ENCODE measurements at regions not wholly inside any gene's neighbourhood (a gene's known extent, or its start where the extent isn't known, plus 50 kb on each side); places are given as distances from the start of the nearest gene placed in this dataset.
A peak's percentile ranks its signal among the peaks of the same experiment; 100 is the strongest.
"Not testable (repeated sequence)": the region's sequence is repeated elsewhere in the genome, so short reads cannot be mapped to it uniquely, and the experiment has no call there.

GRCh38 chr4:104129243-104129642, 365.5 kb downstream of the CXXC4 start:
- DNase-seq (ENCODE audit: low spot score), result no peak

DNA sequence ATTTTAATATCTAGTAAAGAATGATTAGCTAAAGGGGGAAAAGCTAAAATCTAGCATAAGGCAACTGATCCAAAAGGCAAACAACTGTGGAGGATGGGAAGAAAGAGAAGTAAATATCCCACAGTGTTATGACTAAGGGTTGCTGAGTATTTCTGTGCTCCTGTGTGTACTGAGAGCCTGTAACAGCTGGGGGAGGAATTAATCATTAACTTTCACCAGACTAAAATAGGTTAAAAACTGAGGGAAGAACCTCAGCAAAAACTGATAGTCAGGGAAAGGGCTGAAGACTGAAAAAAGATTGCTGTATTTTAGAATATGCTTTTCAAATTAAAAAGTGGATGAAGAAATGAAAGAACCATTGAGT, 365.9 kb downstream of the CXXC4 start:
- DNase-seq (ENCODE audit: low spot score), result no peak

GRCh38 chr4:104128031-104128849, 366.5 kb downstream of the CXXC4 start:
- no peak for DNase-seq (ENCODE audit: low spot score)

DNA sequence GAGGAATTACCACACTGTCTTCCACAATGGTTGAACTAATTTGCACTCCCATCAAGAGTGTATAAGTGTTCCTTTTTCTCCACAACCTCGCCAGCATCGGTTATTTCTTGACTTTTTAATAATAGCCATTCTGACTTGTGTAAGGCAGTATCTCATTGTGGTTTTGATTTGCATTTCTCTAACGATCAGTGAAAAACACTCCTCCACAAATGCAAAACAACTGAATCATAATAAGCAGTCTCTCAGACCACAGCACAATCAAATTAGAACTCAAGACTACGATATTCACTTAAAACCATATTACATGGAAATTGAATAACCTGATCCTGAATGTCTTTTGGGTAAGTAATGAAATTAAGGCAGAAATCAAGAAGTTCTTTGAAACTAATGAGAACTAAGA, 371.7 kb downstream of the CXXC4 start:
- DNase-seq (ENCODE audit: low spot score), result no peak

- DNase-seq (ENCODE audit: low spot score), result no peak
Measured at GRCh38 chr4:104117776-104118175, 376.9 kb downstream of the CXXC4 start.

GRCh38 chr4:104113850-104114249, 380.8 kb downstream of the CXXC4 start:
- DNase-seq (ENCODE audit: low spot score), result no peak

DNA sequence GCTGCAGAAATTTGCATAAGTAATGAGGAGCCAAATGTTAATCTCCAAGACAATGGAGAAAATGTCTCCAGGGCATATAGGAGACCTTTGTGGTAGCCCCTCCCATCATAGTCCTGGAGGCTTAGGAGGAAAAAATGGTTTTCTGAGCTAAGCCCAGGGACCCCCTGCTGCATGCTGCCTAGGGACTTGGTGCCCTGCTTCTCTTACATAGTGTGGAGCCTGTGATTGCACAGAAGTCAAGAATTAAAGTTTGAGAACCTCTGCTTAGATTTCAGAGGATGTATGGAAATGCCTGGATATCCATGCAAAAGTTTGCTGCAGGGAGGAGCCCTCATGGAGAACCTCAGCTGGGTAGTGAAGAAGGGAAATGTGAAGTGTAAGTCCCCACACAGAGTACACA, 379.4 kb upstream of the TACR3 start:
- no peak for DNase-seq (ENCODE audit: low spot score)

DNA sequence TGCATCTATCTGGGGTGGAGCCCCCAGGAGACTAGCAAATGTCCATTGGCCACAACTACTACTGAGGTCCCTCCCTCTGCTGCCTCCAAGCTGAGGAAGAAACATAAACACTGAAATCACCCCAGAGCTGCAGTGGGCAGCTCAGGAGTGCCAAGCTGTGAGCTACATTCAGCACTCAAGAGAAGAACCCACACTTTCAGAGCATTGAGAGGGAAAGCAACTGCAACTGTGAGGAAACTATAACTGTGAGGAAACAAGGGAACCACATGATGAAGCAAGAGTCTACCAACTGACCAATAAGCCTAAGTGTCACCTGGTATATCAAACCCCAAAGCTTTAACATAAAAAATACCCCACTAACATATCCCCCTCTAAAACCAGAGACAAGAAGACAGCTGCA, 373.5 kb upstream of the TACR3 start:
- no peak for DNase-seq (ENCODE audit: low spot score)

- DNase-seq (ENCODE audit: low spot score), result no peak
Measured at GRCh38 chr4:104073229-104073628, 353.4 kb upstream of the TACR3 start.

GRCh38 chr4:104066533-104066932, 346.7 kb upstream of the TACR3 start:
- DNase-seq (ENCODE audit: low spot score), result no peak

DNA sequence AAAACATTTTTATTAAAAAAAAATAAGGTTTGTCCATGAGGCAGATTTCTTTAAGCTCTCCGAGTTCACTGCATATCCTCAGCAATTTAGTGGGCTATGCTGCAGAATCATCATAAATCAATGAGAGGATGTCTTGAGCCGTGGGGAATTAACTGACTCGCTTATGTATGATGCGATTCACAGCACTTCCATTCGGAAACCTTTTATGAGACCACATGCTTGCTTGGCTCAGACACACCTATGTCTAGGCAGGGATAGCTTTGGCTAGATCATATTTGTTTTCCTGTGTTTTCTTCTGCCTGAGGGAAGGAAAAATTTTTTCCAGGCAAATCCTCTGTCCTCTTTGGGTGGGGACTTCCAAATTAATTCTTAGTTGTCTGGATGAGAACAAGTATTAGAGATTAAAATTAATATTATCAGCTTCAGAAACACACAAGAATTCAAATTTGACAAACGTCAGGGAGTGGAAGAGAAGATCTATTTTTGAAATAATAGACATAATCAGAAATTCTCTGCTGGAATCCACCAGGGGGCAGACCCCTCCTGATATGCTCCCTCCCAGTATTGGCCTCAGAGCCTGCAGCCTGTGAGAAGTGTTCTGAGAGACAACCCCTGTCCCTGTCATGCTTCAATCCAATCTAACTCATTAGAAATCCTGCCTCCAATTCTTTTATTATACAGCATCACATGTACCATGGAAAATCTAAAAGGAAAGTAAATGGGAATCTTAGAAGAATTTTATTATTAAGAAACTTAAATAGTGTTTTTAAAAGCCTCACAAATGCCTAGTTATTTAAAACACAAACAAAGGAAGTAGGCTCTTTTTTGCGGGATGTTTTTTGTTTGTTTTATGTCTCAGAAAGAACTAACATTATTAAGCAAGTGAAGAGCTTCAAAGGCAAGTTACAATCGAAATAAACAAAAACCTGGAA, 345.1 kb upstream of the TACR3 start:
- DNase-seq (ENCODE audit: low spot score), result peak; percentile 56

GRCh38 chr4:104063341-104063740, 343.6 kb upstream of the TACR3 start:
- DNase-seq (ENCODE audit: low spot score), result no peak

GRCh38 chr4:104044369-104044768, 324.6 kb upstream of the TACR3 start:
- DNase-seq (ENCODE audit: low spot score), result no peak

- no peak for DNase-seq (ENCODE audit: low spot score)
Measured at GRCh38 chr4:104032896-104033295, 313.1 kb upstream of the TACR3 start.

DNA sequence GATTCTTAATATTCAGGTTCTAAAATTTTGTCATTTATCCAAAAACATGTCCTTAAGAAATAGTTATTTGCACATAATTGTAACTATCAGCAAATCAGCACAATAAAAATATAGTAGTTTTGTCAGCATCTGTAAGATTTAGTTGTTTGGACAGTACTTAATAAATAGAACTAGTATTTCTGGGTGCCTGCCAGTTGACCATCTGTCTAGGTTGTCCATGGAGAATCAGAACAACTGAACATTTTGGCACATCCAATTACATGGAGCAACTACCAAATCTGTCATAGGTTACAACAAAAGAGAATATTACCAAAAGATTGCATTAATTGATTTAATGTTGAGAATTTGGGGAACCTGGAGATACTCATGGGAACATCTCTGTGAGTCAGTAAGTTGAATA, 305.5 kb upstream of the TACR3 start:
- no peak for DNase-seq (ENCODE audit: low spot score)

DNA sequence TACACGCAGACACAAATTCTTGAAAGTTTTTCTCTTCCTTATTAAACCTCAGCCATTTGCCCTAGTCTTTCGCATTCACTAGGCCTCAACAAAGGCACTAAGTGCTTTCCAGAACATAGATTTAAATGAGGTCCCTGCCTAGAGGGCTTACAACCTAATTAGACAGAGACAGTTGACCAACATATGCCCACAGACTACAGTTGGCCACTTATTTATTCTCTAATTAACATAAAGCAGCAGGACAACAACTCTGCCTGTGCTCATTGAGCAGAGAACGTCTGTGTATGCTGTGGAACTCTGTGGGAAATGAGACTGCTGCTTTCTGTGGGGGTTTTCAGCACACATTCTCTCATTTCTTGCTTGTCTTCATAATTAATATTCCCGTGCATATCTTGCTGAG, 303.0 kb upstream of the TACR3 start:
- DNase-seq (ENCODE audit: low spot score), result no peak

GRCh38 chr4:104022226-104022625, 302.4 kb upstream of the TACR3 start:
- DNase-seq (ENCODE audit: low spot score), result no peak

DNA sequence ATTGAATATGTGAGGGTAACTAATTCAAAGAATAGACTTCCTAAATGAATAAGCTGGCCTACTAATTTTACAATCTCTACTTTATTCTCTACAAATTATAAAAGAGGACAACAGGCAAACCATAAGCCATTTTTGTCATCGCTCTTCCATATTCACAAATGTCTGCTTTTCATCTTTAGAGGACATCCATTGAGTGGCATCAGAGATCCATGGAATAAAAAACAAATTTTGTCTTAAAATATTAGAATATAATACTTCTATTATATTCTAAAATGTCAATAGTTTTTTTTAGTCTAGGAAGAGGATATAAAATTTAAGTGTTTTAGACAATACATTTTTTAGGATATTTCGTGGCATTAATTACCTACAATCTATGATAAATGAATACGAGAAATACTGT, 300.9 kb upstream of the TACR3 start:
- DNase-seq (ENCODE audit: low spot score), result no peak

- DNase-seq (ENCODE audit: low spot score), result no peak
Measured at GRCh38 chr4:104017213-104017612, 297.4 kb upstream of the TACR3 start.

GRCh38 chr4:104015680-104016079, 295.9 kb upstream of the TACR3 start:
- DNase-seq (ENCODE audit: low spot score), result peak; percentile 17

DNA sequence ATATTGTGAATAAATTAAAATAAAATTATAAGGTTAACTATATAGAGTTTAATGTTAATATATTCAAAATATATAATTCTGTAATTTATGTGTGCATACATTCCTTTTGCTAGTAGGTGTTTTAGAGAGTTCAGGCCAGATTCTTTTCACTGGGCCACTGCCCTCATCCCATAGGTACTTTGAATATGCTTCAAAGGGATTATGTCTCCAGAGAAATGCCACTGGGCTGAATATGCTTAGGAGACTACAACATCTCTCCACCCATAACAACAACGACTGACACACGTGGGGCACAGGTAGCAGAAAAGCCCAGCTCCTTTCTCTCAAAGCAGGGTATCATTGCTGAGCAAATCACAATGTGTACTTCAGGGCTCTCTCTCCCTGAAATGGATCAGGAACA, 290.9 kb upstream of the TACR3 start:
- DNase-seq (ENCODE audit: low spot score), result no peak

DNA sequence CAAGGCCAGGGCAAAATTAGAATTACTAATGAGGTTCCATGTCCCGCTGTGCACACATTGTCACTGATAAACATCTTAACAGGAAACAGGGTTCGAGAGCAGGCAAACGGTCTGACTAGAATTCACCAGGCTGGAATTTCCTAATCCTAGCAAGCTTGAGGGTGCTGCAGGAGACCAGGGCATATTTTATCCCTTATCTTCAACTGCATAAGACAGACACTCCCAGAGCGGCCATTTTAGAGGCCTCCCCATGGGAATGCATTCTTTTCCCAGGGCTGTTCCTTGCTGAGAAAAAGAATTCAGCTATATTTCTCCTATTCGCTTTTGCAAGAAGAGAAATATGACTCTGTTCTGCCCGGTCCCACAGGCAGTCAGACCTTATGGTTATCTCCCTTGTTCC, 282.5 kb upstream of the TACR3 start:
- DNase-seq (ENCODE audit: low spot score), result not testable (repeated sequence)

DNA sequence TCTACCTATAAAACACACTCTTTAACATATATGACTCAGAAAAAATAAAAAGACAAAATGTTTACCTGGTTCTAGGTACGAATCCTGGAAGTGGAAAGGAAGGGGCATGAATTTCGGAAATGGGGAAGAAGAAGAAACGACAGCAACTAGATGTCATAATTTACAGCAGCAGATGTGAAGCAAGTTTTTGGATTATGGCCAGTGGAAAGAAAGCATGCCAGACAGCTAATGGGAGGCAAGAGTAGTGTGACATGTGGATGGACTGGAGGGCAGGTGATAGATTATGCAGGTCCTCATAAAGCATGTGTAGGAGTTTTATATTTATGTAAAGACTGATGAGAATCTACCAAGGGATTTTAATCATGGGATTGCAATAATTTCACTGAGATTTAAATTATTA, 279.0 kb upstream of the TACR3 start:
- no peak for DNase-seq (ENCODE audit: low spot score)
